ENCODE measurements at regions not wholly inside any gene's neighbourhood (a gene's known extent, or its start where the extent isn't known, plus 50 kb on each side); places are given as distances from the start of the nearest gene placed in this dataset. TPM values are rescaled to one million over a fixed set of nuclear protein-coding genes. Genes with fewer than 3 reads are reported as not detected.
A peak's percentile ranks its signal among the peaks of the same experiment; 100 is the strongest.

- H3K27me3 ChIP-seq (ENCODE audit: insufficient read depth, low read length) = no peaks in the 10 kb centered on the region
- no peak for DNase-seq (ENCODE audit: insufficient read length, low spot score, missing footprints)
- no peak for TF ChIP-seq CTCF (IDR thresholded peaks at IDR 0.05; ENCODE audit: extremely low read depth, low read depth, low read length)
- no peaks in the 10 kb centered on the region for H4K20me1 ChIP-seq (ENCODE audit: insufficient read depth, low read length)
- H3K79me2 ChIP-seq (ENCODE audit: insufficient read depth, low read length) = no peaks in the 10 kb centered on the region
- peaks cover 25% of the 10 kb centered on the region for H3K4me1 ChIP-seq (ENCODE audit: insufficient read depth, low read length)
- no peak overlapping the region for H3K4me2 ChIP-seq (ENCODE audit: insufficient read depth, low read length)
- H3K9me3 ChIP-seq (ENCODE audit: low read depth, low read length) = no peaks in the 10 kb centered on the region
- no peaks in the 10 kb centered on the region for H3K36me3 ChIP-seq (ENCODE audit: insufficient read depth, low read length)
- no peak overlapping the region for H2AFZ ChIP-seq (ENCODE audit: low read length)
- H3K4me3 ChIP-seq (ENCODE audit: insufficient read depth, low read length) = no peak overlapping the region
- H3K27ac ChIP-seq (ENCODE audit: low read depth, low read length) = no peak overlapping the region
These were observed 52.8 kb upstream of the CLMP start for GRCh38 chr11:123247813-123248379.

GRCh38 chr11:123247496-123247799, 52.4 kb upstream of the CLMP start:
- H3K4me3 ChIP-seq (ENCODE audit: insufficient read depth, low read length) = no peak overlapping the region
- no peaks in the 10 kb centered on the region for H3K36me3 ChIP-seq (ENCODE audit: insufficient read depth, low read length)
- no peak for TF ChIP-seq CTCF (IDR thresholded peaks at IDR 0.05; ENCODE audit: extremely low read depth, low read depth, low read length)
- DNase-seq (ENCODE audit: insufficient read length, low spot score, missing footprints) = no peak
- H3K9me3 ChIP-seq (ENCODE audit: low read depth, low read length) = no peaks in the 10 kb centered on the region
- H4K20me1 ChIP-seq (ENCODE audit: insufficient read depth, low read length) = no peaks in the 10 kb centered on the region
- H3K27me3 ChIP-seq (ENCODE audit: insufficient read depth, low read length) = no peaks in the 10 kb centered on the region
- peak overlapping the region; percentile 74 for H3K4me2 ChIP-seq (ENCODE audit: insufficient read depth, low read length)
- peaks cover 25% of the 10 kb centered on the region for H3K4me1 ChIP-seq (ENCODE audit: insufficient read depth, low read length)
- H3K27ac ChIP-seq (ENCODE audit: low read depth, low read length) = no peak overlapping the region
- H2AFZ ChIP-seq (ENCODE audit: low read length) = no peak overlapping the region
- no peaks in the 10 kb centered on the region for H3K79me2 ChIP-seq (ENCODE audit: insufficient read depth, low read length)

- H3K36me3 ChIP-seq (ENCODE audit: insufficient read depth, low read length) = no peaks in the 10 kb centered on the region
- no peak overlapping the region for H3K27ac ChIP-seq (ENCODE audit: low read depth, low read length)
- H3K27me3 ChIP-seq (ENCODE audit: insufficient read depth, low read length) = no peaks in the 10 kb centered on the region
- peak; percentile 99 for TF ChIP-seq CTCF (IDR thresholded peaks at IDR 0.05; ENCODE audit: extremely low read depth, low read depth, low read length)
- H2AFZ ChIP-seq (ENCODE audit: low read length) = peak overlapping the region; percentile 58
- H3K4me1 ChIP-seq (ENCODE audit: insufficient read depth, low read length) = peaks cover 25% of the 10 kb centered on the region
- H3K4me2 ChIP-seq (ENCODE audit: insufficient read depth, low read length) = peak overlapping the region; percentile 74
- DNase-seq (ENCODE audit: insufficient read length, low spot score, missing footprints) = peak; percentile 86
- H3K79me2 ChIP-seq (ENCODE audit: insufficient read depth, low read length) = no peaks in the 10 kb centered on the region
- H3K9me3 ChIP-seq (ENCODE audit: low read depth, low read length) = no peaks in the 10 kb centered on the region
- H4K20me1 ChIP-seq (ENCODE audit: insufficient read depth, low read length) = no peaks in the 10 kb centered on the region
- H3K4me3 ChIP-seq (ENCODE audit: insufficient read depth, low read length) = peak overlapping the region; percentile 42
These were observed 51.9 kb upstream of the CLMP start for GRCh38 chr11:123246749-123247495.

- no peak for TF ChIP-seq CTCF (IDR thresholded peaks at IDR 0.05; ENCODE audit: extremely low read depth, low read depth, low read length)
- Histone ChIP-seq H2AFZ (ENCODE audit: low read length) (no peak overlapping the region), H3K27me3 (ENCODE audit: insufficient read depth, low read length) (no peaks in the 10 kb centered on the region), H3K9me3 (ENCODE audit: low read depth, low read length) (no peaks in the 10 kb centered on the region), H3K79me2 (ENCODE audit: insufficient read depth, low read length) (no peaks in the 10 kb centered on the region), H4K20me1 (ENCODE audit: insufficient read depth, low read length) (no peaks in the 10 kb centered on the region), H3K4me3 (ENCODE audit: insufficient read depth, low read length) (no peak overlapping the region), H3K27ac (ENCODE audit: low read depth, low read length) (no peak overlapping the region), H3K36me3 (ENCODE audit: insufficient read depth, low read length) (no peaks in the 10 kb centered on the region), H3K4me2 (ENCODE audit: insufficient read depth, low read length) (no peak overlapping the region), H3K4me1 (ENCODE audit: insufficient read depth, low read length) (peaks cover 25% of the 10 kb centered on the region)
- DNase-seq (ENCODE audit: insufficient read length, low spot score, missing footprints) = no peak
These were observed 50.5 kb upstream of the CLMP start for GRCh38 chr11:123245567-123245966.

Small RNA genes in the stretch of these regions (small RNA-seq; reads per million reads assigned to genes)
- not detected for gene RF00096
